ENCODE measurements at regions not wholly inside any gene's neighbourhood (a gene's known extent, or its start where the extent isn't known, plus 50 kb on each side); places are given as distances from the start of the nearest gene placed in this dataset.

- TF ChIP-seq REST (IDR thresholded peaks at IDR 0.05; ENCODE audit: insufficient replicate concordance, low read depth) (no peak), GABPA (IDR thresholded peaks at IDR 0.05; ENCODE audit: low read depth) (no peak)
- DNase-seq (ENCODE audit: low read depth in 1 of 2, low spot score in 1 of 2): no peak
Measured at GRCh38 chr12:92085040-92085735, 60.5 kb downstream of the BTG1 start.

GRCh38 chr12:92080911-92081285 is 64.7 kb downstream of the BTG1 start:
- TF ChIP-seq REST (IDR thresholded peaks at IDR 0.05; ENCODE audit: insufficient replicate concordance, low read depth) (no peak), GABPA (IDR thresholded peaks at IDR 0.05; ENCODE audit: low read depth) (no peak), SPI1 (IDR thresholded peaks at IDR 0.05; ENCODE audit: borderline replicate concordance, low read depth) (no peak), POLR2AphosphoS5 (IDR thresholded peaks at IDR 0.05; ENCODE audit: low read depth) (no peak), CTCF (IDR thresholded peaks at IDR 0.05; ENCODE audit: insufficient read depth, low read length) (no peak)
- no peaks in the 10 kb centered on the region for H3K27me3 ChIP-seq (ENCODE audit: insufficient read depth, poor library complexity, severe bottlenecking)
- no peak overlapping the region for H3K27ac ChIP-seq (replicated peaks)
- no peak for DNase-seq (ENCODE audit: low read depth in 1 of 2, low spot score in 1 of 2)
- H3K4me3 ChIP-seq (replicated peaks; ENCODE audit: insufficient read depth, low read length): no peak overlapping the region

More at GRCh38 chr12:92085040-92085735, 60.5 kb downstream of the BTG1 start:
- H3K4me3 ChIP-seq (replicated peaks; ENCODE audit: insufficient read depth, low read length): no peak overlapping the region
- H3K27ac ChIP-seq (replicated peaks): no peak overlapping the region
- H3K27me3 ChIP-seq (ENCODE audit: insufficient read depth, poor library complexity, severe bottlenecking): no peaks in the 10 kb centered on the region

- TF ChIP-seq SPI1 (IDR thresholded peaks at IDR 0.05; ENCODE audit: borderline replicate concordance, low read depth) (no peak), GABPA (IDR thresholded peaks at IDR 0.05; ENCODE audit: low read depth) (no peak), REST (IDR thresholded peaks at IDR 0.05; ENCODE audit: insufficient replicate concordance, low read depth) (no peak), POLR2AphosphoS5 (IDR thresholded peaks at IDR 0.05; ENCODE audit: low read depth) (no peak), CTCF (IDR thresholded peaks at IDR 0.05; ENCODE audit: insufficient read depth, low read length) (no peak)
- H3K27me3 ChIP-seq (ENCODE audit: insufficient read depth, poor library complexity, severe bottlenecking): no peaks in the 10 kb centered on the region
- DNase-seq (ENCODE audit: low read depth in 1 of 2, low spot score in 1 of 2): no peak
- no peak overlapping the region for H3K4me3 ChIP-seq (replicated peaks; ENCODE audit: insufficient read depth, low read length)
- peak overlapping the region; percentile 47 for H3K27ac ChIP-seq (replicated peaks)
Measured at GRCh38 chr12:92079054-92079385, 66.6 kb downstream of the BTG1 start.
